Choroid plexus epithelial cell (primary cell): ENCODE measurements at regions not wholly inside any gene's neighbourhood (a gene's known extent, or its start where the extent isn't known, plus 50 kb on each side); places are given as distances from the start of the nearest gene placed in this dataset.

Source experiments
- DNase-seq: peaks from one replicate; pipeline ENCODE4 v3.0.0-alpha.2; 2010; ENCODE audit warnings: low read depth
- H3K4me3 ChIP-seq: 2 replicates; pipeline ENCODE4 v1.5.1; 2011; ENCODE audit warnings: low read depth, mild to moderate bottlenecking, control low read depth, low read length, moderate library complexity
- CTCF ChIP-seq: conservative IDR thresholded peaks from 2 replicates; pipeline ENCODE4 v1.5.1; 2011; ENCODE audit warnings: low read depth, mild to moderate bottlenecking, control low read depth, inconsistent platforms, low read length, moderate library complexity

- TF ChIP-seq CTCF, result no peak
- no peak overlapping the region for H3K4me3 ChIP-seq
- no peak for DNase-seq
These were observed 215.7 kb downstream of the IKZF2 start for GRCh38 chr2:212935752-212936151.

- no peak for DNase-seq
- TF ChIP-seq CTCF, result no peak
- no peak overlapping the region for H3K4me3 ChIP-seq
These were observed 220.1 kb downstream of the IKZF2 start for GRCh38 chr2:212931271-212931670.

- TF ChIP-seq CTCF, result no peak
- no peak for DNase-seq
- H3K4me3 ChIP-seq, result no peak overlapping the region
These were observed 220.7 kb downstream of the IKZF2 start for GRCh38 chr2:212930556-212931260.

GRCh38 chr2:212929971-212930370 is 221.4 kb downstream of the IKZF2 start:
- DNase-seq, result no peak
- no peak for TF ChIP-seq CTCF

GRCh38 chr2:212929116-212929515 is 222.3 kb downstream of the IKZF2 start:
- TF ChIP-seq CTCF, result no peak
- no peak overlapping the region for H3K4me3 ChIP-seq
- no peak for DNase-seq

More at GRCh38 chr2:212929971-212930370, 221.4 kb downstream of the IKZF2 start:
- H3K4me3 ChIP-seq, result no peak overlapping the region

- TF ChIP-seq CTCF, result no peak
- DNase-seq, result no peak
- no peak overlapping the region for H3K4me3 ChIP-seq
These were observed 222.7 kb downstream of the IKZF2 start for GRCh38 chr2:212928681-212929080.

GRCh38 chr2:212926940-212927339 is 224.5 kb downstream of the IKZF2 start:
- peak; percentile 42 for DNase-seq
- H3K4me3 ChIP-seq, result no peak overlapping the region
- TF ChIP-seq CTCF, result no peak
